ENCODE measurements at regions not wholly inside any gene's neighbourhood (a gene's known extent, or its start where the extent isn't known, plus 50 kb on each side); places are given as distances from the start of the nearest gene placed in this dataset.

DNA sequence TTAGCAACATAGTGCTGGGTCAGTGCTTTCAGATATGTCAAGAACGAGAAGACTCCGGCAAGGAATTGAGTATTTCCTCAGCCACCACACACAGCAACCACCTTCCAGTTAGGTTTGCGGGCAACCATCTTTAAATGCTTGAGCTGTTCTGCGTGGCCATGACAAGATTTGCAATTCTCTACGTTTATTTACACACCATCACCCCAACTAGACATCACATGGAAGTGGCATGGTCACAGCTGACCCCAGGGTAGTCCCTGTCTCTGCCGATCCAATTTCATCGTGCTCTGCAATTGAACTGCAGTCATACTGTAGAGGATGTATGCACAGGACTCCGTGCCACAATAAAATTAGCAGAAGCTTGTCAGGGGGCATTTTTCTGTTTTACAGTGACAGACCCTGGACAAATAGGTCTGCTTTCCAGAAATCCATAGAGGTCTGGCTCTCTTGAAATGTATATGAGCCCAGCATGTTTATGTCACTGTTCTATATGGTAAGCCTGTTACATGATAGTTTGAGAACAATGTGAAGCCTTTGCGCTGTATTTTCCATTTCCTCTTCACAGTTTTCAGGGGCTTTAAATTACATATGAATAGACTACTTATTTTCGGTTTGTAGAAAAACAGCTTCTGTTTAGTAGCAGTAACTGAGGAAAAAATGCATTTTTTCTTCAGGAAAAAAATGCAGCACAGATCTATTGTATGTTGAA lies 605.2 kb downstream of the NR4A2 start:
- dilution Hi-C loops (cut with MboI; ENCODE audit: extremely low pct_ligation_motif_present, low sequenced_read_pairs) (no loop called here), intact Hi-C loops (cut with micrococcal nuclease) (no loop called here)
- ChIA-PET POLR2A (no interaction called here), CTCF (interaction anchor here (1.0 kb wide), 1 partner anchor 11 kb away, joined by 5 read pairs; no protein-coding TSS in a partner anchor)
- no peak overlapping the region for H3K27ac ChIP-seq (ENCODE audit: insufficient read depth, low read depth, low read length)
- H3K9me1 ChIP-seq (replicated peaks; ENCODE audit: control insufficient read depth, extremely low read depth, insufficient read depth, low read length) = no peaks in the 10 kb centered on the region
- FAIRE-seq (no peak), DNase-seq (ENCODE audit: low read depth, low spot score) (peak; percentile 8)
- no peak for TF ChIP-seq EZH2 (IDR thresholded peaks at IDR 0.05; ENCODE audit: borderline replicate concordance, low read depth, low read length, severe bottlenecking)
- TF ChIP-seq POLR2AphosphoS5 (IDR thresholded peaks at IDR 0.05; ENCODE audit: insufficient read depth, low read depth, low read length) = no peak
- TF ChIP-seq MYC (IDR thresholded peaks at IDR 0.05; ENCODE audit: low read depth, low read length) = no peak
- TF ChIP-seq JUN (IDR thresholded peaks at IDR 0.05; ENCODE audit: borderline replicate concordance, insufficient read depth, insufficient read length, low read depth) = no peak
- no peak for TF ChIP-seq GATA2 (IDR thresholded peaks at IDR 0.05; ENCODE audit: insufficient read depth, insufficient read length, low read depth, low read length)
- TF ChIP-seq FOS (IDR thresholded peaks at IDR 0.05; ENCODE audit: borderline replicate concordance, insufficient read depth, low read length) = no peak
- TF ChIP-seq POLR2A (IDR thresholded peaks at IDR 0.05; ENCODE audit: low read depth, low read length) = no peak
- TF ChIP-seq, protein P1, sequence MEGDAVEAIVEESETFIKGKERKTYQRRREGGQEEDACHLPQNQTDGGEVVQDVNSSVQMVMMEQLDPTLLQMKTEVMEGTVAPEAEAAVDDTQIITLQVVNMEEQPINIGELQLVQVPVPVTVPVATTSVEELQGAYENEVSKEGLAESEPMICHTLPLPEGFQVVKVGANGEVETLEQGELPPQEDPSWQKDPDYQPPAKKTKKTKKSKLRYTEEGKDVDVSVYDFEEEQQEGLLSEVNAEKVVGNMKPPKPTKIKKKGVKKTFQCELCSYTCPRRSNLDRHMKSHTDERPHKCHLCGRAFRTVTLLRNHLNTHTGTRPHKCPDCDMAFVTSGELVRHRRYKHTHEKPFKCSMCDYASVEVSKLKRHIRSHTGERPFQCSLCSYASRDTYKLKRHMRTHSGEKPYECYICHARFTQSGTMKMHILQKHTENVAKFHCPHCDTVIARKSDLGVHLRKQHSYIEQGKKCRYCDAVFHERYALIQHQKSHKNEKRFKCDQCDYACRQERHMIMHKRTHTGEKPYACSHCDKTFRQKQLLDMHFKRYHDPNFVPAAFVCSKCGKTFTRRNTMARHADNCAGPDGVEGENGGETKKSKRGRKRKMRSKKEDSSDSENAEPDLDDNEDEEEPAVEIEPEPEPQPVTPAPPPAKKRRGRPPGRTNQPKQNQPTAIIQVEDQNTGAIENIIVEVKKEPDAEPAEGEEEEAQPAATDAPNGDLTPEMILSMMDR (IDR thresholded peaks at IDR 0.05; ENCODE audit: extremely low read depth in 1 of 2, insufficient read depth in 1 of 2, low read depth in 1 of 2, low read length in 2 of 2) = no peak
- TF ChIP-seq, protein P2, sequence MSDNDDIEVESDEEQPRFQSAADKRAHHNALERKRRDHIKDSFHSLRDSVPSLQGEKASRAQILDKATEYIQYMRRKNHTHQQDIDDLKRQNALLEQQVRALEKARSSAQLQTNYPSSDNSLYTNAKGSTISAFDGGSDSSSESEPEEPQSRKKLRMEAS (IDR thresholded peaks at IDR 0.05; ENCODE audit: insufficient read depth, insufficient read length) = no peak
- H3K4me2 ChIP-seq (ENCODE audit: insufficient read depth, low read length) = peak overlapping the region; percentile 39
- H4K20me1 ChIP-seq (replicated peaks; ENCODE audit: control insufficient read depth, extremely low read depth, insufficient read depth, low read length) = no peaks in the 10 kb centered on the region
- no peaks in the 10 kb centered on the region for H3K36me3 ChIP-seq (ENCODE audit: control insufficient read depth in 2 of 2, extremely low read depth in 1 of 2, insufficient read depth in 2 of 2, low read length in 2 of 2)
- H3K79me2 ChIP-seq (ENCODE audit: control insufficient read depth, insufficient read depth, low read length) = no peaks in the 10 kb centered on the region
- H3K4me3 ChIP-seq (replicated peaks in 1 of 3; ENCODE audit: insufficient read depth in 1 of 3, low read depth in 1 of 3, low read length in 3 of 3) = no peak overlapping the region
- no peaks in the 10 kb centered on the region for H3K27me3 ChIP-seq (ENCODE audit: control insufficient read depth in 2 of 2, insufficient read depth in 2 of 2, low read length in 2 of 2)
- H3K4me1 ChIP-seq (ENCODE audit: control insufficient read depth, extremely low read depth, insufficient read depth, low read length) = no peaks in the 10 kb centered on the region
- no peak overlapping the region for H3K9ac ChIP-seq (replicated peaks; ENCODE audit: extremely low read depth, insufficient read depth, low read length)
- peak overlapping the region; percentile 82 for H2AFZ ChIP-seq (ENCODE audit: low read depth, low read length)
- BruUV-seq (replicated peaks) = no TSS peak
- no peaks in the 10 kb centered on the region for H3K9me3 ChIP-seq (replicated peaks; ENCODE audit: control insufficient read depth, insufficient read depth, low read length)
